HepG2 (cell line): ENCODE measurements at regions not wholly inside any gene's neighbourhood (a gene's known extent, or its start where the extent isn't known, plus 50 kb on each side); places are given as distances from the start of the nearest gene placed in this dataset.
"Not testable (repeated sequence)": the region's sequence is repeated elsewhere in the genome, so short reads cannot be mapped to it uniquely, and the experiment has no call there.

Source experiments
- HNRNPUL1 ChIP-seq: fragments of 200-400 bp; formaldehyde crosslinking; IDR thresholded peaks from 2 replicates; pipeline ENCODE4 v1.6.1; 2017; ENCODE audit warnings: low read depth, mild to moderate bottlenecking, low read length, moderate library complexity
- POLR2A ChIP-seq, 2 experiments: IDR thresholded peaks; 2 replicates each; pipeline ENCODE4 v1.6.1; 2011; ENCODE audit warnings: low read depth in 2 of 2, low read length in 2 of 2, mild to moderate bottlenecking in 1 of 2, moderate library complexity in 1 of 2; ENCODE audit not compliant: insufficient read depth in 1 of 2
- ZNF441 ChIP-seq: sonication (generic); formaldehyde crosslinking; IDR thresholded peaks from 2 replicates; pipeline ENCODE4 v1.7.0; 2021; ENCODE audit warnings: missing genetic modification reagents, borderline replicate concordance

- not testable (repeated sequence) for TF ChIP-seq HNRNPUL1; ZNF441; POLR2A (IDR thresholded peaks at IDR 0.05; ENCODE audit: insufficient read depth in 1 of 2, low read depth in 2 of 2, low read length in 2 of 2)
Measured at GRCh38 chr3:16073990-16074671, 100.3 kb upstream of the GALNT15 start.
